ENCODE measurements at regions not wholly inside any gene's neighbourhood (a gene's known extent, or its start where the extent isn't known, plus 50 kb on each side); places are given as distances from the start of the nearest gene placed in this dataset.
A peak's percentile ranks its signal among the peaks of the same experiment; 100 is the strongest.
"Not testable (repeated sequence)": the region's sequence is repeated elsewhere in the genome, so short reads cannot be mapped to it uniquely, and the experiment has no call there.

GRCh38 chr7:55304018-55304762, 60.9 kb upstream of the LANCL2 start:
- Histone ChIP-seq H2AFZ (ENCODE audit: low read length, unreplicated experiment) (no peak overlapping the region), H3K36me3 (ENCODE audit: insufficient read depth, low read length) (no peaks in the 10 kb centered on the region), H3K79me2 (ENCODE audit: control insufficient read depth, insufficient read depth, low read length, unreplicated experiment) (no peaks in the 10 kb centered on the region), H3K27ac (ENCODE audit: low read depth, low read length) (no peak overlapping the region), H3K27me3 (ENCODE audit: insufficient read depth, low read length) (0 out of 2 replicates have a peak, but pooled peaks cover 4% of the 10 kb centered on the region), H3K4me3 (ENCODE audit: low read depth, low read length) (no peak overlapping the region), H3K4me1 (ENCODE audit: control insufficient read depth, insufficient read depth, low read length, unreplicated experiment) (peaks cover 15% of the 10 kb centered on the region)

GRCh38 chr7:55305135-55305534, 60.0 kb upstream of the LANCL2 start:
- no peak overlapping the region for H3K27ac ChIP-seq (ENCODE audit: low read depth, low read length)

GRCh38 chr7:55306331-55306730, 58.8 kb upstream of the LANCL2 start:
- H3K79me2 ChIP-seq (ENCODE audit: control insufficient read depth, insufficient read depth, low read length, unreplicated experiment), result no peaks in the 10 kb centered on the region
- no peak overlapping the region for H3K27ac ChIP-seq (ENCODE audit: low read depth, low read length)
- no peaks in the 10 kb centered on the region for H3K27me3 ChIP-seq (ENCODE audit: insufficient read depth, low read length)
- no peak overlapping the region for H3K4me3 ChIP-seq (ENCODE audit: low read depth, low read length)
- no peaks in the 10 kb centered on the region for H3K36me3 ChIP-seq (ENCODE audit: insufficient read depth, low read length)
- peaks cover 15% of the 10 kb centered on the region for H3K4me1 ChIP-seq (ENCODE audit: control insufficient read depth, insufficient read depth, low read length, unreplicated experiment)
- no peak overlapping the region for H2AFZ ChIP-seq (ENCODE audit: low read length, unreplicated experiment)

More at GRCh38 chr7:55305135-55305534, 60.0 kb upstream of the LANCL2 start:
- Histone ChIP-seq H3K4me1 (ENCODE audit: control insufficient read depth, insufficient read depth, low read length, unreplicated experiment) (peaks cover 15% of the 10 kb centered on the region), H3K36me3 (ENCODE audit: insufficient read depth, low read length) (no peaks in the 10 kb centered on the region), H2AFZ (ENCODE audit: low read length, unreplicated experiment) (no peak overlapping the region), H3K79me2 (ENCODE audit: control insufficient read depth, insufficient read depth, low read length, unreplicated experiment) (no peaks in the 10 kb centered on the region), H3K4me3 (ENCODE audit: low read depth, low read length) (no peak overlapping the region), H3K27me3 (ENCODE audit: insufficient read depth, low read length) (0 out of 2 replicates have a peak, but pooled peaks cover 4% of the 10 kb centered on the region)

- peak overlapping the region; percentile 23; the same call in 1 of the 2 replicates for H3K27ac ChIP-seq (ENCODE audit: low read depth, low read length)
- no peak overlapping the region for H3K4me3 ChIP-seq (ENCODE audit: low read depth, low read length)
Measured at GRCh38 chr7:55307123-55307916, 57.8 kb upstream of the LANCL2 start.

GRCh38 chr7:55308186-55308929, 56.8 kb upstream of the LANCL2 start:
- H2AFZ ChIP-seq (ENCODE audit: low read length, unreplicated experiment), result no peak overlapping the region
- peaks cover 15% of the 10 kb centered on the region for H3K4me1 ChIP-seq (ENCODE audit: control insufficient read depth, insufficient read depth, low read length, unreplicated experiment)
- H3K27ac ChIP-seq (ENCODE audit: low read depth, low read length), result no peak overlapping the region
- no peaks in the 10 kb centered on the region for H3K79me2 ChIP-seq (ENCODE audit: control insufficient read depth, insufficient read depth, low read length, unreplicated experiment)
- no peaks in the 10 kb centered on the region for H3K27me3 ChIP-seq (ENCODE audit: insufficient read depth, low read length)
- H3K4me3 ChIP-seq (ENCODE audit: low read depth, low read length), result no peak overlapping the region
- no peaks in the 10 kb centered on the region for H3K36me3 ChIP-seq (ENCODE audit: insufficient read depth, low read length)

More at GRCh38 chr7:55307123-55307916, 57.8 kb upstream of the LANCL2 start:
- Histone ChIP-seq H3K79me2 (ENCODE audit: control insufficient read depth, insufficient read depth, low read length, unreplicated experiment) (no peaks in the 10 kb centered on the region), H2AFZ (ENCODE audit: low read length, unreplicated experiment) (no peak overlapping the region), H3K27me3 (ENCODE audit: insufficient read depth, low read length) (no peaks in the 10 kb centered on the region), H3K4me1 (ENCODE audit: control insufficient read depth, insufficient read depth, low read length, unreplicated experiment) (peaks cover 15% of the 10 kb centered on the region), H3K36me3 (ENCODE audit: insufficient read depth, low read length) (no peaks in the 10 kb centered on the region)

GRCh38 chr7:55309040-55309991, 55.8 kb upstream of the LANCL2 start:
- Histone ChIP-seq H2AFZ (ENCODE audit: low read length, unreplicated experiment) (no peak overlapping the region), H3K27ac (ENCODE audit: low read depth, low read length) (no peak overlapping the region), H3K27me3 (ENCODE audit: insufficient read depth, low read length) (no peaks in the 10 kb centered on the region), H3K4me1 (ENCODE audit: control insufficient read depth, insufficient read depth, low read length, unreplicated experiment) (peaks cover 15% of the 10 kb centered on the region), H3K36me3 (ENCODE audit: insufficient read depth, low read length) (no peaks in the 10 kb centered on the region), H3K79me2 (ENCODE audit: control insufficient read depth, insufficient read depth, low read length, unreplicated experiment) (no peaks in the 10 kb centered on the region), H3K4me3 (ENCODE audit: low read depth, low read length) (no peak overlapping the region)

- Histone ChIP-seq H3K27ac (ENCODE audit: low read depth, low read length) (no peak overlapping the region), H2AFZ (ENCODE audit: low read length, unreplicated experiment) (no peak overlapping the region), H3K4me3 (ENCODE audit: low read depth, low read length) (no peak overlapping the region), H3K79me2 (ENCODE audit: control insufficient read depth, insufficient read depth, low read length, unreplicated experiment) (no peaks in the 10 kb centered on the region), H3K4me1 (ENCODE audit: control insufficient read depth, insufficient read depth, low read length, unreplicated experiment) (peaks cover 15% of the 10 kb centered on the region), H3K27me3 (ENCODE audit: insufficient read depth, low read length) (no peaks in the 10 kb centered on the region), H3K36me3 (ENCODE audit: insufficient read depth, low read length) (no peaks in the 10 kb centered on the region)
Measured at GRCh38 chr7:55310287-55311025, 54.7 kb upstream of the LANCL2 start.

- not testable (repeated sequence) for H3K27me3 ChIP-seq (ENCODE audit: insufficient read depth, low read length); H3K4me3 ChIP-seq (ENCODE audit: low read depth, low read length); H3K27ac ChIP-seq (ENCODE audit: low read depth, low read length); H3K79me2 ChIP-seq (ENCODE audit: control insufficient read depth, insufficient read depth, low read length, unreplicated experiment); H2AFZ ChIP-seq (ENCODE audit: low read length, unreplicated experiment); H3K36me3 ChIP-seq (ENCODE audit: insufficient read depth, low read length)
- peaks cover 13% of the 10 kb centered on the region for H3K4me1 ChIP-seq (ENCODE audit: control insufficient read depth, insufficient read depth, low read length, unreplicated experiment)
Measured at GRCh38 chr7:55311892-55312291, 53.2 kb upstream of the LANCL2 start.

- H3K4me3 ChIP-seq (ENCODE audit: low read depth, low read length); H3K36me3 ChIP-seq (ENCODE audit: insufficient read depth, low read length); H3K27ac ChIP-seq (ENCODE audit: low read depth, low read length); H3K4me1 ChIP-seq (ENCODE audit: control insufficient read depth, insufficient read depth, low read length, unreplicated experiment); H3K79me2 ChIP-seq (ENCODE audit: control insufficient read depth, insufficient read depth, low read length, unreplicated experiment); H2AFZ ChIP-seq (ENCODE audit: low read length, unreplicated experiment); H3K27me3 ChIP-seq (ENCODE audit: insufficient read depth, low read length): not testable (repeated sequence)
Measured at GRCh38 chr7:55313671-55314070, 51.5 kb upstream of the LANCL2 start.

Measured in ACC112 (cell line).